ENCODE measurements at regions not wholly inside any gene's neighbourhood (a gene's known extent, or its start where the extent isn't known, plus 50 kb on each side); places are given as distances from the start of the nearest gene placed in this dataset.

GRCh38 chr2:6341588-6342129 lies 524.0 kb downstream of the CMPK2 start:
- TF ChIP-seq CTCF (IDR thresholded peaks at IDR 0.05) = no peak
- TF ChIP-seq EZH2phosphoT487 (IDR thresholded peaks at IDR 0.05) = no peak

Data from neural progenitor cell (in vitro differentiated cells).